Uterus (tissue), 3 donors: ENCODE measurements at regions not wholly inside any gene's neighbourhood (a gene's known extent, or its start where the extent isn't known, plus 50 kb on each side); places are given as distances from the start of the nearest gene placed in this dataset.

Source experiments
- DNase-seq, 2 donors: peaks; one replicate each; pipeline ENCODE4 v3.0.0-alpha.2; 2019 to 2020
- H3K27ac ChIP-seq, 2 donors: fragments of 200-600 bp; sonication (generic); 1 replicate in 1 of 2; 2 replicates in 1 of 2; pipeline ENCODE4 v1.5.1; 2016 to 2018
- H3K27me3 ChIP-seq, 2 donors: fragments of 200-600 bp; sonication (generic); one replicate each; pipeline ENCODE4 v1.5.1; 2018 to 2019; ENCODE audit warnings: control low read depth in 1 of 2
- H3K36me3 ChIP-seq, 2 donors: fragments of 200-600 bp; sonication (generic); one replicate each; pipeline ENCODE4 v1.5.1; 2019; ENCODE audit warnings: control low read depth in 1 of 2
- H3K4me1 ChIP-seq, 2 donors: fragments of 200-600 bp; sonication (generic); one replicate each; pipeline ENCODE4 v1.5.1; 2018 to 2019; ENCODE audit warnings: control low read depth in 1 of 2
- H3K4me3 ChIP-seq, 2 donors: fragments of 200-600 bp; sonication (generic); 1 replicate in 1 of 2; 2 replicates in 1 of 2; pipeline ENCODE4 v1.5.1; 2018 to 2019; ENCODE audit warnings: mild to moderate bottlenecking in 1 of 2
- H3K9me3 ChIP-seq, 2 donors: fragments of 200-600 bp; sonication (generic); one replicate each; pipeline ENCODE4 v1.5.1; 2019; ENCODE audit warnings: control low read depth in 1 of 2
- POLR2A ChIP-seq, 2 donors: fragments of 450-650 bp; IDR thresholded peaks; one replicate each; pipeline ENCODE4 v1.6.1; 2016; ENCODE audit warnings: antibody characterized with exemption in 2 of 2, mild to moderate bottlenecking in 1 of 2, moderate library complexity in 1 of 2
- intact Hi-C: fragments of 100-400 bp; cut with DNase I; formaldehyde crosslinking; loops from one replicate; pipeline ENCODE4 v1.15.1; 2023; ENCODE audit warnings: low total_unique reads
- TF ChIP-seq, protein P1 (sequence below), 4 experiments: fragments of 200-600 bp in 2 of 4; fragments of 450-650 bp in 2 of 4; sonication (generic) in 2 of 4; IDR thresholded peaks; one replicate each; pipeline ENCODE4 v1.5.1; 2016 to 2019; ENCODE audit warnings: antibody characterized with exemption in 4 of 4, mild to moderate bottlenecking in 2 of 4, moderate library complexity in 1 of 4
- donor health status: DM: yes; HTN: yes; CAD: no.

DNA sequence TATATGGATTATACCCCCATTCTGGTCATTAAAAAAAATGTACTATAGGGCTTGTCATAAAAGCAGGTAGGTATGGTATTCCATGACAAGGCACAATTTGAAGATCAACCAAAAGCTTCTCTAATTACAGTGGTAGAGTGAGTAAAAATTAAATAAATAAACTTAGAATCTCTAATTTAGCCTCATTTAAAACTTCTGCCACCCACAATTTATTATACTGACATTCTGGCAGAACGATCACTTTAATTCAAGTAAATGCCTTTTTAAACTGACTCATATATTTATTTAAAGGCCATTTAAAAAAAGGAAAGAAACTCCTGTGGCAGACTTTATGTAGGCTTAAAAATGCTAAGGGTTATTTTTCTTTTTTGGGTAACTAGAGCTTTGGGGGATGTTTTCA is 68.3 kb upstream of the PHACTR2 start:
- H3K4me3 ChIP-seq, result no peak overlapping the region
- no peaks in the 10 kb centered on the region for H3K9me3 ChIP-seq
- intact Hi-C loops, result no loop called here
- H3K27ac ChIP-seq, result no peak overlapping the region
- no peak for DNase-seq
- no peaks in the 10 kb centered on the region for H3K27me3 ChIP-seq
- no peaks in the 10 kb centered on the region for H3K36me3 ChIP-seq
- no peaks in the 10 kb centered on the region for H3K4me1 ChIP-seq
- TF ChIP-seq, protein P1, sequence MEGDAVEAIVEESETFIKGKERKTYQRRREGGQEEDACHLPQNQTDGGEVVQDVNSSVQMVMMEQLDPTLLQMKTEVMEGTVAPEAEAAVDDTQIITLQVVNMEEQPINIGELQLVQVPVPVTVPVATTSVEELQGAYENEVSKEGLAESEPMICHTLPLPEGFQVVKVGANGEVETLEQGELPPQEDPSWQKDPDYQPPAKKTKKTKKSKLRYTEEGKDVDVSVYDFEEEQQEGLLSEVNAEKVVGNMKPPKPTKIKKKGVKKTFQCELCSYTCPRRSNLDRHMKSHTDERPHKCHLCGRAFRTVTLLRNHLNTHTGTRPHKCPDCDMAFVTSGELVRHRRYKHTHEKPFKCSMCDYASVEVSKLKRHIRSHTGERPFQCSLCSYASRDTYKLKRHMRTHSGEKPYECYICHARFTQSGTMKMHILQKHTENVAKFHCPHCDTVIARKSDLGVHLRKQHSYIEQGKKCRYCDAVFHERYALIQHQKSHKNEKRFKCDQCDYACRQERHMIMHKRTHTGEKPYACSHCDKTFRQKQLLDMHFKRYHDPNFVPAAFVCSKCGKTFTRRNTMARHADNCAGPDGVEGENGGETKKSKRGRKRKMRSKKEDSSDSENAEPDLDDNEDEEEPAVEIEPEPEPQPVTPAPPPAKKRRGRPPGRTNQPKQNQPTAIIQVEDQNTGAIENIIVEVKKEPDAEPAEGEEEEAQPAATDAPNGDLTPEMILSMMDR (IDR thresholded peaks at IDR 0.05), result no peak
- TF ChIP-seq POLR2A (IDR thresholded peaks at IDR 0.05), result no peak

GRCh38 chr6:143608906-143609305 is 68.9 kb upstream of the PHACTR2 start:
- TF ChIP-seq POLR2A (IDR thresholded peaks at IDR 0.05), result no peak
- TF ChIP-seq, protein P1 (IDR thresholded peaks at IDR 0.05), result no peak
- H3K4me1 ChIP-seq, result no peaks in the 10 kb centered on the region
- H3K27me3 ChIP-seq, result no peaks in the 10 kb centered on the region
- H3K9me3 ChIP-seq, result no peaks in the 10 kb centered on the region
- no peaks in the 10 kb centered on the region for H3K36me3 ChIP-seq
- no peak overlapping the region for H3K27ac ChIP-seq
- intact Hi-C loops, result no loop called here
- no peak for DNase-seq
- no peak overlapping the region for H3K4me3 ChIP-seq

GRCh38 chr6:143607974-143608373 is 69.8 kb upstream of the PHACTR2 start:
- Histone ChIP-seq H3K4me1 (no peaks in the 10 kb centered on the region), H3K27me3 (no peaks in the 10 kb centered on the region), H3K27ac (no peak overlapping the region), H3K4me3 (no peak overlapping the region), H3K36me3 (no peaks in the 10 kb centered on the region), H3K9me3 (no peaks in the 10 kb centered on the region)
- intact Hi-C loops, result no loop called here
- DNase-seq, result no peak
- TF ChIP-seq, protein P1 (IDR thresholded peaks at IDR 0.05), result no peak
- TF ChIP-seq POLR2A (IDR thresholded peaks at IDR 0.05), result no peak

GRCh38 chr6:143607168-143607567 is 70.6 kb upstream of the PHACTR2 start:
- H3K36me3 ChIP-seq, result no peaks in the 10 kb centered on the region
- TF ChIP-seq, protein P1 (IDR thresholded peaks at IDR 0.05), result no peak
- TF ChIP-seq POLR2A (IDR thresholded peaks at IDR 0.05), result no peak
- H3K9me3 ChIP-seq, result no peaks in the 10 kb centered on the region
- H3K27ac ChIP-seq, result no peak overlapping the region
- DNase-seq, result no peak
- no peaks in the 10 kb centered on the region for H3K4me1 ChIP-seq
- H3K27me3 ChIP-seq, result no peaks in the 10 kb centered on the region
- intact Hi-C loops, result no loop called here
- no peak overlapping the region for H3K4me3 ChIP-seq

DNA sequence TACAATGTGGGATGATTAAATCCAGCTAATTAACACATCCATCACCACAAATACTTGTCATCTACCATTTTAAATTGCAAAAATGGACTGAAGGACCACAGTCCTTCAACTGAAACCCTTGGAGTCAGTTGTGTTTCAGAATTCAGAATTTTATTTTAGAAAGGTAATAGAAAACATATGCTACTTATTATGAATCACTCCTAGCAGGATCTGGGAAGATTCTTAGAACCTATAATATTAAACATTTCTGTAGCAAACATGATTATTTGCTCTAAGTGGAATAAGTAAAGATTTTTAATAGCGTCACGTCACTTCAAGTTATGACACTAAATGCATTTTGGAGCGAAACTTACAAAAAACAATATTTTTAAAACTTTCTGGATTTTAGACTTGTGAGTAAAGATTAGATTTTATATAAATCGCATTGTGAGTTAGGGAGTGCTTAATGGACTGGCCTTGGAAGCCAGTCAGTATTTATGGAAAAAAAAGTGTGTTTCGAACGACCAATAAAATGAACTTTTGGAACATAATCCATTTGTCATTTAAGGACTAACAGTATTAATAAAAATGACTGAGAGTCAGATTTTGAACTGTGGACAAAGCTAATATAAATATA is 71.8 kb upstream of the PHACTR2 start:
- no peaks in the 10 kb centered on the region for H3K9me3 ChIP-seq
- no peak overlapping the region for H3K4me3 ChIP-seq
- no peak for DNase-seq
- no peaks in the 10 kb centered on the region for H3K27me3 ChIP-seq
- H3K4me1 ChIP-seq, result no peaks in the 10 kb centered on the region
- no peak overlapping the region for H3K27ac ChIP-seq
- TF ChIP-seq, protein P1 (IDR thresholded peaks at IDR 0.05), result no peak
- no peak for TF ChIP-seq POLR2A (IDR thresholded peaks at IDR 0.05)
- intact Hi-C loops, result no loop called here
- H3K36me3 ChIP-seq, result no peaks in the 10 kb centered on the region
